Adrenal gland (tissue), 9 donors: ENCODE measurements at regions not wholly inside any gene's neighbourhood (a gene's known extent, or its start where the extent isn't known, plus 50 kb on each side); places are given as distances from the start of the nearest gene placed in this dataset.

Experiments used
- DNase-seq, 7 donors: peaks; one replicate each; pipeline ENCODE4 v3.0.0-alpha.2; 2019 to 2020
- H3K27ac ChIP-seq, 5 donors: fragments of 200-600 bp; sonication (generic) in 4 of 5; 1 replicate in 3 of 5; 2 replicates in 2 of 5; pipeline versions ENCODE4 v1.5.1 to v1.8.0; 2016 to 2020; ENCODE audit warnings: mild to moderate bottlenecking in 1 of 5
- H3K27me3 ChIP-seq: fragments of 200-600 bp; 2 replicates; pipeline ENCODE4 v1.8.0; 2021
- H3K36me3 ChIP-seq, 2 donors: fragments of 200-600 bp; replicated peaks in 1 of 2; 1 replicate in 1 of 2; 2 replicates in 1 of 2; pipeline versions ENCODE4 v1.5.1 to v1.8.0; 2018 to 2022
- H3K4me1 ChIP-seq, 2 donors: fragments of 200-600 bp; replicated peaks in 1 of 2; 1 replicate in 1 of 2; 2 replicates in 1 of 2; pipeline versions ENCODE4 v1.5.1 to v1.8.0; 2018 to 2021
- H3K4me3 ChIP-seq, 4 donors: fragments of 200-600 bp; sonication (generic) in 3 of 4; one replicate each; pipeline ENCODE4 v1.5.1; 2016 to 2018
- H3K9me3 ChIP-seq, 3 donors: fragments of 200-600 bp; sonication (generic) in 1 of 3; replicated peaks in 1 of 3; 1 replicate in 2 of 3; 2 replicates in 1 of 3; pipeline versions ENCODE4 v1.5.1 to v1.8.0; 2016 to 2021
- POLR2A ChIP-seq, 2 donors: fragments of 450-650 bp; IDR thresholded peaks; one replicate each; pipeline ENCODE4 v1.6.1; 2017; ENCODE audit warnings: antibody characterized with exemption in 2 of 2, mild to moderate bottlenecking in 2 of 2, moderate library complexity in 1 of 2
- WGBS, 4 donors: extraction: QIAGEN DNeasy Blood & Tissue Kit in 2 of 4; methylation state at CpG; one replicate each; pipeline versions ENCODE4 v1.1.5 to v1.1.7; 2013 to 2017; 5-methylcytosine and 5-hydroxymethylcytosine counted together
- intact Hi-C, 2 donors: fragments of 100-400 bp; cut with DNase I; formaldehyde crosslinking; loops; one replicate each; pipeline versions ENCODE4 v1.14.1 to v1.15.0; 2022 to 2023
- TF ChIP-seq, protein P1 (sequence below), 6 experiments: fragments of 450-650 bp in 4 of 6; fragments of 200-600 bp in 2 of 6; sonication (generic) in 1 of 6; IDR thresholded peaks; 1 replicate in 5 of 6; 2 replicates in 1 of 6; pipeline versions ENCODE4 v1.5.1 to v1.8.0; 2016 to 2021; ENCODE audit warnings: antibody characterized with exemption in 6 of 6, mild to moderate bottlenecking in 2 of 6, moderate library complexity in 1 of 6
- donor health status: healthy with polysubstance abuse.
- donor health status: Bipolar disorder and iron deficiency.
- donor health status: DM: yes; HTN: yes; CAD: no.
- donor health status: DM: no; HTN: no; CAD: no.
- donor health status: DM: no; HTN: no; CAD: no.

DNA sequence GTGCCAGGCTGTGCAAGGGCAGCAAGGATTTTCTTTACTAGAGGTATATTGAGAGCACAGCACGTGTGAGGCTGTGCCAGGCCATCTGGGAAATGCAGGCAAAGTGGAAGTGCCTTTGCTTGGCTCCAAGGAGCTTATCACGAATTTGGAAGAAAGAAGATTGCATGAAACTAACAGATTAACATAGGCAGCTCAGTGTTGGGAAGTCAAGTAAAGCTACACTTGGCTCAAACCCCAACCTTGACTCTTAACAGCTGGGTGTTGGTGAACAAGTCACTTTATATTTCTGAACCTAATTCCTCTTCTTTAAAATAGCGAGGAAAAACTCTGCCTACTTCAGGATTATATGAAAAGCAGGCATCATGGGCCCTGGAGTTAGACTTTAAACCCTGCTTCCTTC lies 105.2 kb downstream of the PLCE1 start:
- H3K9me3 ChIP-seq = no peaks in the 10 kb centered on the region
- no peak overlapping the region for H3K27ac ChIP-seq
- H3K4me1 ChIP-seq = peaks cover 5% of the 10 kb centered on the region in 2 donors
- H3K4me3 ChIP-seq = no peak overlapping the region
- 60 to 74% (median 68%) methylated on average over 3 of the region's 3 CpGs for WGBS, 4 donors
- intact Hi-C loops = no loop called here
- H3K27me3 ChIP-seq = no peaks in the 10 kb centered on the region
- no peaks in the 10 kb centered on the region for H3K36me3 ChIP-seq
- DNase-seq = no peak
- TF ChIP-seq, protein P1, sequence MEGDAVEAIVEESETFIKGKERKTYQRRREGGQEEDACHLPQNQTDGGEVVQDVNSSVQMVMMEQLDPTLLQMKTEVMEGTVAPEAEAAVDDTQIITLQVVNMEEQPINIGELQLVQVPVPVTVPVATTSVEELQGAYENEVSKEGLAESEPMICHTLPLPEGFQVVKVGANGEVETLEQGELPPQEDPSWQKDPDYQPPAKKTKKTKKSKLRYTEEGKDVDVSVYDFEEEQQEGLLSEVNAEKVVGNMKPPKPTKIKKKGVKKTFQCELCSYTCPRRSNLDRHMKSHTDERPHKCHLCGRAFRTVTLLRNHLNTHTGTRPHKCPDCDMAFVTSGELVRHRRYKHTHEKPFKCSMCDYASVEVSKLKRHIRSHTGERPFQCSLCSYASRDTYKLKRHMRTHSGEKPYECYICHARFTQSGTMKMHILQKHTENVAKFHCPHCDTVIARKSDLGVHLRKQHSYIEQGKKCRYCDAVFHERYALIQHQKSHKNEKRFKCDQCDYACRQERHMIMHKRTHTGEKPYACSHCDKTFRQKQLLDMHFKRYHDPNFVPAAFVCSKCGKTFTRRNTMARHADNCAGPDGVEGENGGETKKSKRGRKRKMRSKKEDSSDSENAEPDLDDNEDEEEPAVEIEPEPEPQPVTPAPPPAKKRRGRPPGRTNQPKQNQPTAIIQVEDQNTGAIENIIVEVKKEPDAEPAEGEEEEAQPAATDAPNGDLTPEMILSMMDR (IDR thresholded peaks at IDR 0.05) = no peak
- no peak for TF ChIP-seq POLR2A (IDR thresholded peaks at IDR 0.05)

DNA sequence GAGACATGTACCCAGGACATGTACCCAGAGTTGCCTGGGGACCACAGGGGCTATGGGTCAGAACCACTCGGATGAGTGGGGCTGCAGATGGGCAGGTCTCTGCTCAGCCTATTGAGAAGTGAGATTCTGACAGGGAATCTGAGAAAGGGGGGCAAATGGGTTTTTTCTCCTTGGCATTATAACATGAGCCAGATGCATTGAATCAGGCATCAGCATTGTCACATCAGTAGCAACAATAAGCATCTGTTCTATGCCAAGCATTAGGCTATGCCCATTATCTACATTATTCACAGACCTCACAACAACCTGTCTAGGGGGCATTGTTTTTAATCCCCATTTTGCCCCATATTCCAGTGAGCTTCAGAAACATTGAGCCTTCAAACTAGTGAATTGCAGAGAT lies 108.2 kb downstream of the PLCE1 start:
- Histone ChIP-seq H3K4me1 (peaks cover 9 to 14% of the 10 kb centered on the region in 2 donors), H3K27ac (no peak overlapping the region), H3K36me3 (no peaks in the 10 kb centered on the region), H3K27me3 (no peaks in the 10 kb centered on the region), H3K4me3 (no peak overlapping the region), H3K9me3 (no peaks in the 10 kb centered on the region)
- no peak for DNase-seq
- TF ChIP-seq POLR2A (IDR thresholded peaks at IDR 0.05) = no peak
- TF ChIP-seq, protein P1 (IDR thresholded peaks at IDR 0.05) = no peak
- 82 to 100% (median 92%) methylated on average over 1 of the region's 1 CpG for WGBS, 4 donors
- intact Hi-C loops = no loop called here

DNA sequence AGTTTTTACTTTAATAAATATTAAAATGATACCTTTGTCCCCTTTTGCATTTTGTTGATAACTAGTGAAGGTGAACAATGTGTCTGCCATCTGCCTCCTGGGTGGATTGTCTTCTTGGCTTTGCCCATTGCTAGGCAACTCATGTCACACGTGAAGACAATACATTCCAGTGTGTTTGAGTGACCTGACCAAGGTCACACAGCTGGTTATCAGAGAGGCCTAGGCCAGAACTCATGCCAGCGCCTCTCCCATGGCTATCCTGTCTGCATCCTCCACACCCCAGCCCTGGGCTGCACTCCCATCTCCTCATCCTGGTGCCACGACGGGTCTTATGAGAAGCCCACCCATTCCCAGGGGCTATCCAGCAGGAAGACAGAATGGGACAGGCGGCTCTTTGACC lies 108.7 kb downstream of the PLCE1 start:
- TF ChIP-seq POLR2A (IDR thresholded peaks at IDR 0.05) = no peak
- TF ChIP-seq, protein P1 (IDR thresholded peaks at IDR 0.05) = no peak
- H3K4me1 ChIP-seq = peaks cover 9 to 14% of the 10 kb centered on the region in 2 donors
- H3K36me3 ChIP-seq = no peaks in the 10 kb centered on the region
- intact Hi-C loops = no loop called here
- H3K9me3 ChIP-seq = no peaks in the 10 kb centered on the region
- no peak overlapping the region for H3K4me3 ChIP-seq
- WGBS, 4 donors = 68 to 80% (median 76%) methylated on average over 5 of the region's 5 CpGs
- H3K27ac ChIP-seq = no peak overlapping the region
- DNase-seq = no peak
- H3K27me3 ChIP-seq = no peaks in the 10 kb centered on the region

DNA sequence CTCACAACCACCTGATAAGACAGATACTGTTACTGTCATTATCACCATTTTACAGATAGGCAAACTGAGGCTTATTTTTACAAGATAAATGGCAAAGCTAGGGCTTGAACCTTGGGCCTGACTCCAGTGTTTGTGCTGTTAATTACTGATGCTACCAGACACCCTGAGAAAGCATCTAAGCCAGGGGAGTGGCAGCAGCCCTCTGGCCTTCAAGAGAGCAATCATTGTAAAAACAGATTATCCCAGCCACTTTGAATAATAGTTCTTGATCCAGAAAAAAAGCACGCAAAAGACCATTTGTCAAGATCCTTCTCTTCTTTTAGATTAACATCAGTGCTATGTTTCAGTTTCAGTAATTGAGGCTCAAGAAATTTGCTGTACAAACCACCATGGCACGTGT lies 109.5 kb downstream of the PLCE1 start:
- peaks cover 9 to 14% of the 10 kb centered on the region in 2 donors for H3K4me1 ChIP-seq
- H3K27me3 ChIP-seq = no peaks in the 10 kb centered on the region
- no peak for DNase-seq
- H3K9me3 ChIP-seq = no peaks in the 10 kb centered on the region
- H3K4me3 ChIP-seq = no peak overlapping the region
- no peak for TF ChIP-seq POLR2A (IDR thresholded peaks at IDR 0.05)
- TF ChIP-seq, protein P1 (IDR thresholded peaks at IDR 0.05) = no peak
- no peak overlapping the region for H3K27ac ChIP-seq
- no peaks in the 10 kb centered on the region for H3K36me3 ChIP-seq
- 56 to 75% (median 58%) methylated on average over 2 of the region's 2 CpGs for WGBS, 4 donors
- intact Hi-C loops = no loop called here
